PC-3 (cell line): ENCODE measurements at regions not wholly inside any gene's neighbourhood (a gene's known extent, or its start where the extent isn't known, plus 50 kb on each side); places are given as distances from the start of the nearest gene placed in this dataset.

Source experiments
- ATAC-seq: fragments of 200-7000 bp; cut with Tn5 transposase; 2 replicates; pipeline ENCODE4 v1.9.1; 2020; ENCODE audit warnings: mild to moderate bottlenecking, moderate library complexity
- BruUV-seq: library from RNA; stranded (reverse); fragments of 400-500 nt; replicated peaks from 2 replicates; lab custom pipeline; 2021; lab: Mats Ljungman, UMichigan
- CTCF ChIA-PET: fragments of 300-600 bp; sonication (Branson Sonifier 250); formaldehyde crosslinking; loops from one replicate; lab custom pipeline; 2022; ENCODE audit warnings: antibody characterized with exemption; lab: Charles Lee
- POLR2A ChIA-PET: fragments of 300-600 bp; sonication (Branson Sonifier 250); formaldehyde crosslinking; loops from one replicate; lab custom pipeline; 2022; ENCODE audit warnings: antibody characterized with exemption; ENCODE audit not compliant: unreplicated experiment; lab: Charles Lee
- DNase-seq: peaks from one replicate; pipeline ENCODE4 v3.0.0-alpha.2; 2015
- H2AFZ ChIP-seq: fragments of 300-600 bp; sonication (generic); 2 replicates; pipeline ENCODE4 v1.6.0; 2016; ENCODE audit warnings: antibody characterized with exemption, low read length
- H3F3A ChIP-seq: fragments of 300-600 bp; sonication (generic); one replicate; pipeline ENCODE4 v1.6.0; 2017; ENCODE audit warnings: antibody characterized with exemption, low read length, control low read depth, mild to moderate bottlenecking; ENCODE audit not compliant: unreplicated experiment
- H3K27ac ChIP-seq: fragments of 300-600 bp; sonication (generic); 2 replicates; pipeline ENCODE4 v1.5.1; 2016; ENCODE audit warnings: mild to moderate bottlenecking, low read length
- H3K27me3 ChIP-seq: fragments of 300-600 bp; sonication (generic); 2 replicates; pipeline ENCODE4 v1.6.1; 2016; ENCODE audit warnings: low read length, mixed read lengths
- H3K36me3 ChIP-seq: fragments of 300-600 bp; sonication (generic); 2 replicates; pipeline ENCODE4 v1.6.1; 2016; ENCODE audit warnings: low read depth, mixed run types, low read length, mixed read lengths
- H3K4me1 ChIP-seq: fragments of 300-600 bp; sonication (generic); 2 replicates; pipeline ENCODE4 v1.5.1; 2016; ENCODE audit warnings: low read length; ENCODE audit not compliant: insufficient read depth
- H3K4me2 ChIP-seq: fragments of 300-600 bp; sonication (generic); 2 replicates; pipeline ENCODE4 v1.6.0; 2016; ENCODE audit warnings: low read length
- H3K4me3 ChIP-seq: fragments of 300-600 bp; sonication (generic); 2 replicates; pipeline ENCODE4 v1.5.1; 2016; ENCODE audit warnings: mild to moderate bottlenecking, low read length, mixed read lengths
- H3K79me2 ChIP-seq: fragments of 300-600 bp; sonication (generic); 2 replicates; pipeline ENCODE4 v1.6.1; 2017; ENCODE audit warnings: low read length, mixed read lengths
- H3K9ac ChIP-seq: fragments of 300-600 bp; sonication (generic); 2 replicates; pipeline ENCODE4 v1.6.0; 2016; ENCODE audit warnings: mild to moderate bottlenecking, low read length
- H3K9me2 ChIP-seq: fragments of 300-600 bp; sonication (generic); replicated peaks from 2 replicates; pipeline ENCODE4 v1.6.1; 2016; ENCODE audit warnings: mixed run types, low read length, mixed read lengths
- H3K9me3 ChIP-seq: fragments of 300-600 bp; sonication (generic); 2 replicates; pipeline ENCODE4 v1.6.1; 2016; ENCODE audit warnings: low read length, mixed read lengths
- H4K20me1 ChIP-seq: fragments of 300-600 bp; sonication (generic); 2 replicates; pipeline ENCODE4 v1.6.1; 2016; ENCODE audit warnings: low read length, mixed read lengths
- CTCF ChIP-seq: fragments of 300-600 bp; sonication (generic); conservative IDR thresholded peaks from 2 replicates; pipeline ENCODE4 v1.5.1; 2017; ENCODE audit warnings: antibody characterized with exemption, low read depth, mild to moderate bottlenecking, low read length
- EZH2 ChIP-seq: fragments of 300-600 bp; sonication (generic); IDR thresholded peaks from one replicate; pipeline ENCODE4 v1.6.1; 2017; ENCODE audit warnings: antibody characterized with exemption, mild to moderate bottlenecking, low read length; ENCODE audit not compliant: unreplicated experiment
- EZH2phosphoT487 ChIP-seq: fragments of 300-600 bp; sonication (generic); IDR thresholded peaks from 2 replicates; pipeline ENCODE4 v1.6.1; 2018; ENCODE audit warnings: mild to moderate bottlenecking, antibody characterized with exemption, low read length, borderline replicate concordance
- intact Hi-C: fragments of 100-400 bp; cut with micrococcal nuclease; formaldehyde crosslinking; loops from 2 replicates; pipeline ENCODE4 v1.9.0; 2023

- Histone ChIP-seq H3K27ac (no peak overlapping the region), H4K20me1 (no peaks in the 10 kb centered on the region), H3F3A (no peaks in the 10 kb centered on the region), H2AFZ (no peak overlapping the region), H3K36me3 (no peaks in the 10 kb centered on the region), H3K27me3 (no peaks in the 10 kb centered on the region), H3K9me3 (no peaks in the 10 kb centered on the region), H3K79me2 (no peaks in the 10 kb centered on the region), H3K4me3 (no peak overlapping the region), H3K4me2 (no peak overlapping the region), H3K4me1 (peaks cover 7% of the 10 kb centered on the region), H3K9ac (no peak overlapping the region), H3K9me2 (no peaks in the 10 kb centered on the region)
- ChIA-PET CTCF (no interaction called here), POLR2A (no interaction called here)
- DNase-seq (no peak), ATAC-seq (no peak)
- no peak for TF ChIP-seq CTCF
- no peak for TF ChIP-seq EZH2phosphoT487
- TF ChIP-seq EZH2: no peak
- BruUV-seq: no TSS peak
- intact Hi-C loops: no loop called here
Observed at GRCh38 chr1:121515235-121515634, 330.5 kb downstream of the SRGAP2C start.

- Histone ChIP-seq H3F3A (no peaks in the 10 kb centered on the region), H3K9ac (no peak overlapping the region), H3K9me3 (no peaks in the 10 kb centered on the region), H3K27me3 (no peaks in the 10 kb centered on the region), H3K27ac (no peak overlapping the region), H2AFZ (no peak overlapping the region), H3K36me3 (no peaks in the 10 kb centered on the region), H3K4me2 (no peak overlapping the region), H3K4me1 (peaks cover 7% of the 10 kb centered on the region), H3K9me2 (no peaks in the 10 kb centered on the region), H3K4me3 (no peak overlapping the region), H3K79me2 (no peaks in the 10 kb centered on the region), H4K20me1 (no peaks in the 10 kb centered on the region)
- BruUV-seq: no TSS peak
- intact Hi-C loops: no loop called here
- TF ChIP-seq EZH2 (no peak), EZH2phosphoT487 (no peak), CTCF (no peak)
- ChIA-PET CTCF (no interaction called here), POLR2A (no interaction called here)
- DNase-seq (no peak), ATAC-seq (no peak)
Observed at GRCh38 chr1:121516234-121516967, 331.6 kb downstream of the SRGAP2C start.

- no peak overlapping the region for H3K27ac ChIP-seq
- H3K79me2 ChIP-seq: no peaks in the 10 kb centered on the region
- ATAC-seq (no peak), DNase-seq (no peak)
- H4K20me1 ChIP-seq: no peaks in the 10 kb centered on the region
- no peak overlapping the region for H3K4me3 ChIP-seq
- intact Hi-C loops: no loop called here
- no peak overlapping the region for H3K9ac ChIP-seq
- CTCF ChIA-PET: no interaction called here
- H3K9me3 ChIP-seq: no peaks in the 10 kb centered on the region
- H3K4me1 ChIP-seq: peaks cover 7% of the 10 kb centered on the region
- no TSS peak for BruUV-seq
- POLR2A ChIA-PET: interaction anchor here (0.6 kb wide), 1 partner anchor 22 kb away, joined by 8 read pairs; no protein-coding TSS in a partner anchor
- no peaks in the 10 kb centered on the region for H3K9me2 ChIP-seq
- TF ChIP-seq EZH2 (no peak), CTCF (no peak), EZH2phosphoT487 (no peak)
- H3K4me2 ChIP-seq: no peak overlapping the region
- H3K27me3 ChIP-seq: no peaks in the 10 kb centered on the region
- no peaks in the 10 kb centered on the region for H3F3A ChIP-seq
- no peak overlapping the region for H2AFZ ChIP-seq
- no peaks in the 10 kb centered on the region for H3K36me3 ChIP-seq
Observed at GRCh38 chr1:121517586-121518230, 332.9 kb downstream of the SRGAP2C start.
